ENCODE measurements at regions not wholly inside any gene's neighbourhood (a gene's known extent, or its start where the extent isn't known, plus 50 kb on each side); places are given as distances from the start of the nearest gene placed in this dataset.

DNA sequence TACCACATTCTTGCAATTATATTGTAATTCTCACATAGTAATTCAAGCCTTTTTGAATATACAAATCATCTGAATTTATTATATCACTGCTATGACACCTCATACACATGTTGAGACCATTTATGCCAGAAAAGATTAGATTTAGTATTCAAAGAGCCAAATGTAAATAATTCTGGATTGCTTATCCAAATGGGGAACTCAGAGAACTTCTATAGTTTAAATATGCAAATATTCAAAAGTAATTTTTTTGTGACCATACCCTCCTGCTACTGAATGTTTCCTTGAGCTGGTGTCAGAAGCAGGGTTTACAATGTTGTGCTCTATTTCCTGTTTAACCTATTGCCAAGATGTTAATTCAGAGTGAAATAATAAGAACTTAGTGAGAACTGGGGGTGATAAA is 372.2 kb downstream of the TRIML1 start:
- Histone ChIP-seq H3K36me3 (ENCODE audit: insufficient read depth, low read length) (no peaks in the 10 kb centered on the region), H3K9me3 (ENCODE audit: control insufficient read depth in 1 of 2, insufficient read depth in 1 of 2, low read length in 2 of 2) (peaks cover 4 to 15% of the 10 kb centered on the region in 2 experiments), H3K27ac (ENCODE audit: low read depth in 1 of 2, low read length in 2 of 2) (no peak overlapping the region), H3K4me1 (ENCODE audit: insufficient read depth, low read length) (no peaks in the 10 kb centered on the region), H3K4me3 (ENCODE audit: low read length) (no peak overlapping the region), H3K27me3 (ENCODE audit: control insufficient read depth in 1 of 2, insufficient read depth in 2 of 2, low read length in 2 of 2) (no peaks in the 10 kb centered on the region)
- intact Hi-C loops (cut with DNase I, micrococcal nuclease) = no loop called here
- peaks cover 30% of the 10 kb centered on the region for H3K9me3 Mint-ChIP-seq
- no peaks in the 10 kb centered on the region for H3K36me3 Mint-ChIP-seq (ENCODE audit: low read depth)
- H3K27ac Mint-ChIP-seq = no peak overlapping the region
- H3K27me3 Mint-ChIP-seq = no peaks in the 10 kb centered on the region
- H3K4me3 Mint-ChIP-seq = no peak overlapping the region
- H3K4me1 Mint-ChIP-seq (ENCODE audit: low read depth) = no peaks in the 10 kb centered on the region
- CTCF ChIA-PET = no interaction called here
- ATAC-seq (ENCODE audit: poor library complexity) = no peak
- no peak for DNase-seq
- TF ChIP-seq, protein P1, sequence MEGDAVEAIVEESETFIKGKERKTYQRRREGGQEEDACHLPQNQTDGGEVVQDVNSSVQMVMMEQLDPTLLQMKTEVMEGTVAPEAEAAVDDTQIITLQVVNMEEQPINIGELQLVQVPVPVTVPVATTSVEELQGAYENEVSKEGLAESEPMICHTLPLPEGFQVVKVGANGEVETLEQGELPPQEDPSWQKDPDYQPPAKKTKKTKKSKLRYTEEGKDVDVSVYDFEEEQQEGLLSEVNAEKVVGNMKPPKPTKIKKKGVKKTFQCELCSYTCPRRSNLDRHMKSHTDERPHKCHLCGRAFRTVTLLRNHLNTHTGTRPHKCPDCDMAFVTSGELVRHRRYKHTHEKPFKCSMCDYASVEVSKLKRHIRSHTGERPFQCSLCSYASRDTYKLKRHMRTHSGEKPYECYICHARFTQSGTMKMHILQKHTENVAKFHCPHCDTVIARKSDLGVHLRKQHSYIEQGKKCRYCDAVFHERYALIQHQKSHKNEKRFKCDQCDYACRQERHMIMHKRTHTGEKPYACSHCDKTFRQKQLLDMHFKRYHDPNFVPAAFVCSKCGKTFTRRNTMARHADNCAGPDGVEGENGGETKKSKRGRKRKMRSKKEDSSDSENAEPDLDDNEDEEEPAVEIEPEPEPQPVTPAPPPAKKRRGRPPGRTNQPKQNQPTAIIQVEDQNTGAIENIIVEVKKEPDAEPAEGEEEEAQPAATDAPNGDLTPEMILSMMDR (IDR thresholded peaks at IDR 0.05) = no peak
- POLR2A ChIA-PET = no interaction called here

DNA sequence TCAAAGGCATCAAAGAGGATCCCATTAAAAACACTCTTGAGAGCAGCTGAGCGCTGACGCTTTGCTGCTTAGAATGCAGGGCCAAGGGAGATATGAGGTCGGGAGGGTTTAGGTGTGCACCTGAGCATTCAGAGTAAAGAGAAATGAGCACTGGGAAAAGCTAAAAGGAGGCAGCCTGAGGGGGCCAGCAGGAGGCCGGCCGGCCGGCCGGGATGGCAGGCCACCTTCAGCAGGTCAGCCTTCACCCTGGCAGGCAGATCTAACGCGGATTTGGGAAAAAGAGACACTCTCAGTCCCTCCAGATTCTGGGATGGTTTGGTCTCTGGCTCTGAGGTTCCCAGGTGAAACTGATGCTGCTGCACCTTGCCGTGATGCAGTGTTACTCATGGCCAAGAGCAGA is 393.5 kb downstream of the TRIML1 start:
- Histone ChIP-seq H3K4me3 (ENCODE audit: low read length) (no peak overlapping the region), H3K36me3 (ENCODE audit: insufficient read depth, low read length) (no peaks in the 10 kb centered on the region), H3K4me1 (ENCODE audit: insufficient read depth, low read length) (no peaks in the 10 kb centered on the region), H3K27me3 (ENCODE audit: control insufficient read depth in 1 of 2, insufficient read depth in 2 of 2, low read length in 2 of 2) (no peaks in the 10 kb centered on the region), H3K9me3 (ENCODE audit: control insufficient read depth in 1 of 2, insufficient read depth in 1 of 2, low read length in 2 of 2) (peaks cover 0 to 19% of the 10 kb centered on the region in 2 experiments), H3K27ac (ENCODE audit: low read depth in 1 of 2, low read length in 2 of 2) (no peak overlapping the region)
- ATAC-seq (ENCODE audit: poor library complexity) (no peak), DNase-seq (no peak)
- H3K27ac Mint-ChIP-seq = no peak overlapping the region
- H3K4me1 Mint-ChIP-seq (ENCODE audit: low read depth) = no peaks in the 10 kb centered on the region
- H3K9me3 Mint-ChIP-seq = peaks cover 14% of the 10 kb centered on the region
- no peaks in the 10 kb centered on the region for H3K27me3 Mint-ChIP-seq
- TF ChIP-seq, protein P1 (IDR thresholded peaks at IDR 0.05) = no peak
- intact Hi-C loops (cut with DNase I, micrococcal nuclease) = no loop called here
- ChIA-PET CTCF (no interaction called here), POLR2A (no interaction called here)
- no peaks in the 10 kb centered on the region for H3K36me3 Mint-ChIP-seq (ENCODE audit: low read depth)
- no peak overlapping the region for H3K4me3 Mint-ChIP-seq

DNA sequence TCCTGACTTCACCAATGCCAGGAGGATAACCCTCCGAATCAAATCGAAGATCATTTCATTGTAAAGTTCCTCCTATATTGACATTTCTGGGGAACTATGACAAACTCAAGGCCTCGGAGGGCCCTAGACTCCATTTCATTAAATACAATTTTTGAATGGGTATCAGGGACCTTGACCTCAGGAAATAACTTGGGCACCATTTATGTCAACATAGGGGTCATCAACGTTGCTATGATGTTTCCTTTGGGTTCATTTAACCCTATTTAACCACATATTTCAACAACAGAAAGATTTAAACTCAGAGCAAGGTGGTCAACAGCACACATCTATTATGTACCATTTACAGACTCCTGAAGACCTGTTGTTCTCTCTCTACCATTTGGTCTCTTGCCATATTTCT is 395.1 kb downstream of the TRIML1 start:
- TF ChIP-seq, protein P1 (IDR thresholded peaks at IDR 0.05) = no peak
- Histone ChIP-seq H3K36me3 (ENCODE audit: insufficient read depth, low read length) (no peaks in the 10 kb centered on the region), H3K27me3 (ENCODE audit: control insufficient read depth in 1 of 2, insufficient read depth in 2 of 2, low read length in 2 of 2) (no peaks in the 10 kb centered on the region), H3K4me3 (ENCODE audit: low read length) (no peak overlapping the region), H3K9me3 (ENCODE audit: control insufficient read depth in 1 of 2, insufficient read depth in 1 of 2, low read length in 2 of 2) (peaks cover 0 to 14% of the 10 kb centered on the region in 2 experiments), H3K4me1 (ENCODE audit: insufficient read depth, low read length) (no peaks in the 10 kb centered on the region), H3K27ac (ENCODE audit: low read depth in 1 of 2, low read length in 2 of 2) (no peak overlapping the region)
- DNase-seq (no peak), ATAC-seq (ENCODE audit: poor library complexity) (no peak)
- H3K4me1 Mint-ChIP-seq (ENCODE audit: low read depth) = no peaks in the 10 kb centered on the region
- no peak overlapping the region for H3K4me3 Mint-ChIP-seq
- H3K36me3 Mint-ChIP-seq (ENCODE audit: low read depth) = no peaks in the 10 kb centered on the region
- H3K27ac Mint-ChIP-seq = no peak overlapping the region
- H3K27me3 Mint-ChIP-seq = no peaks in the 10 kb centered on the region
- POLR2A ChIA-PET = no interaction called here
- peaks cover 22% of the 10 kb centered on the region for H3K9me3 Mint-ChIP-seq
- CTCF ChIA-PET = no interaction called here
- intact Hi-C loops (cut with DNase I, micrococcal nuclease) = no loop called here

All from CD4-positive, alpha-beta T cell (primary cell).